ENCODE measurements at regions not wholly inside any gene's neighbourhood (a gene's known extent, or its start where the extent isn't known, plus 50 kb on each side); places are given as distances from the start of the nearest gene placed in this dataset.

- TF ChIP-seq CTCF (conservative IDR thresholded peaks at IDR 0.05; ENCODE audit: low read length), result no peak
- TF ChIP-seq EZH2phosphoT487 (IDR thresholded peaks at IDR 0.05; ENCODE audit: borderline replicate concordance, low read depth, low read length), result no peak
Measured at GRCh38 chr1:209531006-209531405, 52.5 kb upstream of the CAMK1G start.
